Muscle layer of colon (tissue), 2 donors: ENCODE measurements at regions not wholly inside any gene's neighbourhood (a gene's known extent, or its start where the extent isn't known, plus 50 kb on each side); places are given as distances from the start of the nearest gene placed in this dataset.

Experiments used
- H3K27ac ChIP-seq: one replicate; pipeline ENCODE4 v1.7.0; 2013; ENCODE audit warnings: low read depth, mild to moderate bottlenecking, low read length, moderate library complexity
- H3K27me3 ChIP-seq, 2 donors: one replicate each; pipeline ENCODE4 v1.7.0; 2013; ENCODE audit warnings: low read length in 2 of 2, mild to moderate bottlenecking in 2 of 2; ENCODE audit not compliant: insufficient read depth in 2 of 2, control insufficient read depth in 1 of 2
- H3K36me3 ChIP-seq: one replicate; pipeline ENCODE4 v1.7.0; 2013; ENCODE audit warnings: mild to moderate bottlenecking, low read length; ENCODE audit not compliant: insufficient read depth
- H3K4me1 ChIP-seq: one replicate; pipeline ENCODE4 v1.7.0; 2013; ENCODE audit warnings: mild to moderate bottlenecking, low read length; ENCODE audit not compliant: insufficient read depth
- H3K4me3 ChIP-seq, 2 donors: one replicate each; pipeline ENCODE4 v1.7.0; 2013; ENCODE audit warnings: low read length in 2 of 2, low read depth in 1 of 2, mild to moderate bottlenecking in 1 of 2, moderate library complexity in 1 of 2
- H3K9ac ChIP-seq: one replicate; pipeline ENCODE4 v1.7.0; 2013; ENCODE audit warnings: low read length
- H3K9me3 ChIP-seq: one replicate; pipeline ENCODE4 v1.7.0; 2013; ENCODE audit warnings: mild to moderate bottlenecking, low read length
- donor health status: abdominal sarcoma.
- donor health status: Adenocarcinoma of cecum.

DNA sequence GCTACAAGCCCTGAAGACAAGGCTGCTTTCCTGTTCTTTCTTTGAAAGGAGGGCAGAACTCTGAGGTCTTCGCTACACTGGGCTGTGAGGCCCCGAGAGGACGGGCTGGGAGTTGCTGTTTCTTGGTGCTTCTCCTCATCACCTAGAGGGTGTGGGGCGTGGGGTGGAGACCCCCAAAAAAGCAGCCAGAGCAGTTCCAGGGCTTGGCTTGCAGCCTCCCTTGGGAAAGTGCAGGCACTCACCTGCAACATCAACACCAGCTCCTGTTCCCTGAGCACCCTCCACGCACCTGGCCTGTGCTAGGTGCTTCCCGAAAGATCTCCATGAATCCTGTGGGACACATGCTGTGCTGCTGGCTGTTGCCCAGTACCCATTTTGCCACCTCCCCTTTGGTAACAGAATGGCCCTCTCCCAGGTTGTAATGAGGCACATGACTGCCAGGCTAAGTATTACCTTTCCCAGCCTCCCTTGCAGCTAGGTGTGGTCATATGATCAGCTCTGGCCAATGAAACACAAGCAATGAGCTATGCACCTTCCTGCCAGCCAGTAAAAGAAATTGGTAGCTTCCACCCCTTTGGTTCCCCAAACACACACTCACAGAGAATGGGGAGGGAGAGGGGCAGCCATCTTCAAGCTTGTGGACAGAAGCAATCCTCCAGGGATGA is 146.0 kb downstream of the C9orf50 start:
- peaks cover 15% of the 10 kb centered on the region for H3K4me1 ChIP-seq
- no peak overlapping the region for H3K9ac ChIP-seq
- no peaks in the 10 kb centered on the region for H3K27me3 ChIP-seq
- no peaks in the 10 kb centered on the region for H3K36me3 ChIP-seq
- no peak overlapping the region for H3K27ac ChIP-seq
- no peaks in the 10 kb centered on the region for H3K9me3 ChIP-seq
- H3K4me3 ChIP-seq, result no peak overlapping the region

GRCh38 chr9:129473523-129474244 is 147.2 kb downstream of the C9orf50 start:
- H3K36me3 ChIP-seq, result no peaks in the 10 kb centered on the region
- no peaks in the 10 kb centered on the region for H3K9me3 ChIP-seq
- no peak overlapping the region for H3K4me3 ChIP-seq
- H3K27ac ChIP-seq, result no peak overlapping the region
- no peaks in the 10 kb centered on the region for H3K27me3 ChIP-seq
- H3K4me1 ChIP-seq, result peaks cover 8% of the 10 kb centered on the region
- no peak overlapping the region for H3K9ac ChIP-seq

- Histone ChIP-seq H3K9me3 (no peaks in the 10 kb centered on the region), H3K4me3 (no peak overlapping the region), H3K27me3 (no peaks in the 10 kb centered on the region), H3K4me1 (peaks cover 8% of the 10 kb centered on the region), H3K36me3 (no peaks in the 10 kb centered on the region), H3K9ac (no peak overlapping the region), H3K27ac (no peak overlapping the region)
Observed at GRCh38 chr9:129472651-129473102, 148.2 kb downstream of the C9orf50 start.

DNA sequence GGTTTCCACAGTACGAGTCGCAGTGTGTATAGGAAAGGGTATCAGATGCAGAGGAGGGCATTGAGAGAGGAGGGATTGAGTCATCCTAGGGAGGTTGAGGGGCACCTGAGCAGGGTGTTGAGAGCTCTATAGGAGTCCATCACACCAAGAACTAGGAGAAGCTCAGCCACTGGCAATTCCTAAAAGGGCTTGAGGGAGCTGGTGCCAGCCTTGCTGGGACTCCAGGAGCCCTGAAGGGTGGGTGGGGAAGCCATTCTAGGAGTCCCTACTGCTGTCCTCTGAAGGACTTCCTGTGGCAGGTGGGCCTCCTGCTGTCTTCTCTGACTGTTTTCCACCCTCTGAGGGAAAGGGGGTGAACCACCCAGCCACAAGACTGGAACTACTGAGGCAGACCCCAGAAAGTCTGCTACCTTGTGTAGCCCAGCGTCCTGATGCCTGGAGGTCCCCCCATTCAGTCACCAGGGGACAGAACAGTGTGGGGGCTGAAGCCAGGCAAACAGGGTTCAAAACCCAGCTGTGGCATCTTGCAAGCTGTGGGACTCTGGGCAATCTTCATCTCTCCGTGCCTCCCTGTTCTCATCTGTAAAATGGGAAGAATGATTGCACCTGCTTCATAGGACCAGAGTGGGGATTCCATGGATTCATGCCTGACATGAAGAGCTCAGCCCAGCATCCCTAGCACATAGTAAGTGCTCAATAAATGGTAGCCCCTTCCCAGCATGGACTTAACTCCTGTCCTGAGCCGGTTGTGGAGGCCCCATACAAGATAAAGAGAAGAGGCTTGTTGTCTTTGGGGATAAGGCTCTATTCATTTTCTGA is 149.5 kb downstream of the C9orf50 start:
- H3K27ac ChIP-seq, result no peak overlapping the region
- no peak overlapping the region for H3K9ac ChIP-seq

DNA sequence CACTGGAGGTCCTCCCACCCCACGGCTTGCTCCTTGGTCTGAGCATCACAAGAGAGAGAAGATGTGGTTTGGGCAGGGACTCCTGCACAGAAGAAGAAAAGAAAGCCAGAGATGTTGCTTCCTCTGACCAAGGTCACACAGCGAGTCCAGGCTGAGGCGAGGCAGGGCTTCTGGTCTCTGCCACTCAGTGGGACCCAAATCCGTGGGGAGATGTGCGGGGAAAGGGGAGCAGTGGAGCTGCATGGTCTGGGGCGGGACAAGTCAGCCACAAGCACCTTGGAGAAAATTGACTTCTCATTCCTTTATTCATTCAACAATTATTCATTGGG is 150.9 kb downstream of the C9orf50 start:
- H3K27me3 ChIP-seq, result no peaks in the 10 kb centered on the region

More for the DNA sequence above, 149.5 kb downstream of the C9orf50 start:
- Histone ChIP-seq H3K36me3 (no peaks in the 10 kb centered on the region), H3K4me3 (no peak overlapping the region), H3K4me1 (peaks cover 8% of the 10 kb centered on the region), H3K9me3 (no peaks in the 10 kb centered on the region), H3K27me3 (no peaks in the 10 kb centered on the region)

GRCh38 chr9:129469188-129469987 is 151.5 kb downstream of the C9orf50 start:
- H3K9me3 ChIP-seq, result no peaks in the 10 kb centered on the region
- H3K27ac ChIP-seq, result no peak overlapping the region
- no peaks in the 10 kb centered on the region for H3K36me3 ChIP-seq
- H3K4me1 ChIP-seq, result peaks cover 23% of the 10 kb centered on the region
- H3K4me3 ChIP-seq, result no peak overlapping the region
- no peak overlapping the region for H3K9ac ChIP-seq
- H3K27me3 ChIP-seq, result no peaks in the 10 kb centered on the region

More for the DNA sequence above, 150.9 kb downstream of the C9orf50 start:
- Histone ChIP-seq H3K9me3 (no peaks in the 10 kb centered on the region), H3K4me3 (no peak overlapping the region), H3K27ac (no peak overlapping the region), H3K36me3 (no peaks in the 10 kb centered on the region), H3K4me1 (peaks cover 22% of the 10 kb centered on the region), H3K9ac (no peak overlapping the region)

DNA sequence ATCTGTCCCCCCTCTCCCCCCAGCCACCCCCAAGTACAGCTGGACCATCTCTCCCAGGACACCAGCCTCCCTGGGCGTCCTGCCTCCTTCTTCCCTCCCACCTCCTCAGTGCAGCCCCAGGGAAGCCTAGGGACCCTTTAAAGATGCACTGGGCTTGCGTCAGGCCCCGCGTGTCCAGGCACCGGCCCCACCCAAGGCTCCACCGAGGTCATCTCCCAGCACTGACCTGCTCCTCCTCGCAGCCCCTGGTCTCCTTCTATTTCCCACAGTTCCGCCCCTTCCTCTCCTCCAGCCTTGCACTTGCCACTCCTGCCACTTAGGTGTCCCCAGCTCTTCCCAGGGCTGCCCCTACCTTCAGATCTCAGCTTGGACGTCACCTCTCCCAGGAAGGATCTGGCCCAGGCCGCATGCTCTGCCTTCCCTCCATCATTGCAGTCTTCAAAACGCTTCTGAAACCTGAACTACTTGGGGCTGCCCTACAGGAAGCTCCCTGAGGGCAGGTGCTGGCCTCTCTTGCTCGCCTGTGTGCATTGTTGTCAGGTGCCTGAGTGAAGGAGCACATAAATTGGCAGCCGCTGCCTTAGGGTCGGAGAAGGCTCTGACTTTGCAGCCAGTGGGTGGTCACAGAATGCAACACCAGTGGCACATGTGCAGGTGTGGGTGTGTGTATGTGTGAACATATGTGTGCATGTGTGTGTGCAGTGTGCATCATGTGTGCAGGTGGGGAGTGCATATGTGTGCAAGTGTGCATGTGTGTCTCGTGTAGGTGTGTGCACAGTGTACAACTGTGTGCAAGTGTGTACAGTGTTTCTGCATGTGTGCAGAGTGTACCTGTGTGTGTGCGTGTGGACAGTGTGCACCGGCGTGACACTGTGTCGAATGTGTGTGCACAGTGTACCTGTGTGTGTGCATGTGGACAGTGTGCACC is 152.9 kb downstream of the C9orf50 start:
- Histone ChIP-seq H3K27me3 (no peaks in the 10 kb centered on the region), H3K4me1 (peaks cover 17% of the 10 kb centered on the region), H3K27ac (no peak overlapping the region), H3K9ac (no peak overlapping the region), H3K36me3 (no peaks in the 10 kb centered on the region), H3K9me3 (no peaks in the 10 kb centered on the region), H3K4me3 (no peak overlapping the region)

DNA sequence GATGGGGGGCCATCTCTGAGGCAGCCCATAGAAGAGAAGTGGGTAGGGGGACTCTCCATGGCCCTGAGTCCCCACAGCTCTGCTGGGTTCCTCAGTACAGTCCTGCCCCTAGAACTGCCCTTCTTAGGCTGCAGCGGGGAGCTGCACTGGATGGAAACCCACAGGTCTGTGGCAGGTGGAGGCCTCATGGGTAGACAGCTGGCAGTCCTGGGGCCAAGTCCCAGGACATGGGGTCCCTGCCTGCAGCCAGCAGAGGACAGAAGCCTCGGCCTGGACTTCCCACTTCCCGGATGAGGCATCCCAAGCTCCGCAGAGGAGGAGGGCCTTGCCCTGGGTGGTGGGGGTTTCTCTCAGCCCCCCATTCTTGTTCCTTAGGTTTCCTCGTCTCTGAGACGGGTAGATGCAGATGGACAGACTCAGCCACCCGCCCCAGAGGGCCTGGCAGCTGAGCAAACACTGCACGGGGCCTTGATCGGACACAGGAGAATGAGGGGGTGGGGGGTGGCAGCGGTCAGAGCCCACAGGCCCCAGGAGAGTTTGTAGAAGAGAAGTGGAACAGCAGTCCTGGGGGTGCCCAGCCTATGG is 153.8 kb downstream of the C9orf50 start:
- no peak overlapping the region for H3K4me3 ChIP-seq
- no peaks in the 10 kb centered on the region for H3K27me3 ChIP-seq
- H3K27ac ChIP-seq, result no peak overlapping the region
- H3K4me1 ChIP-seq, result peaks cover 17% of the 10 kb centered on the region
- H3K36me3 ChIP-seq, result no peaks in the 10 kb centered on the region
- no peaks in the 10 kb centered on the region for H3K9me3 ChIP-seq
- H3K9ac ChIP-seq, result no peak overlapping the region

DNA sequence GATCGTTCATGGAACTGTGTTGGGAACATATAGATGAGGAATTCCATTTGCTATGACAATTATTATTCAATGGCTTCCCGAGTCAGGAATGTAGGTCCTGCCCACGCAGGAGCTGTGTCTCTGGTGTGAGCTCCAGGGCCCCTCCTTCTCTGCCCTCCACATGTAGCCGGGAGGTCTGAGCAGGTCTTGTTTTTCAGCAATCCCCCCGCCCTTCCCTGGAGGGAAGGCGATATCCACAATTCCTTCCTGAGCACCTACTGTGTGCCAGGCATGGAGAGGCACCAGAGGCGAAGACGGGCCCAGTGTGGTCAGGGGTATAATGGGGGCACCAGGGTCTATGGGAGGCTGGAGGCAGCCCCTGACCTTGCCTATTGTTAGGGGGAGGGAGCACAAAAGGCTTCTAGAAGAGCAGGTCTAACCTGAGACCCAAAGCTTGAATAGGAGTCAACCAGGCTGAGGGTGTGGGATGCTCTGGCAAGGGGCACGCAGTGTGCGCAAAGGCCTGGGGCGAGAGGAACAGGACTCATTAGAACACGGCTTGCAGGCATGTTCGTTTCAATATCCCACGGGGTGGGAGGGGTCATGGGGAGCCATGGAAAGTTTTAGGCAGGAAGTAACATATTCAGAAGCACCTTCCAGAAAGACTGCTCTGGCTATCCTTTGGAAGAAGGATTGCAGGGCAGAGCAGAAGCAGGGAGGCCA is 154.9 kb downstream of the C9orf50 start:
- no peaks in the 10 kb centered on the region for H3K27me3 ChIP-seq
- H3K36me3 ChIP-seq, result no peaks in the 10 kb centered on the region
- no peaks in the 10 kb centered on the region for H3K9me3 ChIP-seq
- peak overlapping the region; percentile 25 for H3K27ac ChIP-seq
- no peak overlapping the region for H3K4me3 ChIP-seq
- H3K9ac ChIP-seq, result no peak overlapping the region
- peaks cover 23% of the 10 kb centered on the region for H3K4me1 ChIP-seq
